H1 (cell line): ENCODE measurements at regions not wholly inside any gene's neighbourhood (a gene's known extent, or its start where the extent isn't known, plus 50 kb on each side); places are given as distances from the start of the nearest gene placed in this dataset.

Source experiments
- EP300 ChIP-seq, 2 experiments: IDR thresholded peaks; 1 replicate in 1 of 2; 2 replicates in 1 of 2; pipeline ENCODE4 v1.6.1; 2011 to 2012; ENCODE audit warnings: low read depth in 2 of 2, low read length in 2 of 2, mild to moderate bottlenecking in 2 of 2, borderline replicate concordance in 1 of 2, inconsistent platforms in 1 of 2, moderate library complexity in 1 of 2
- EZH2 ChIP-seq: fragments of 200-600 bp; sonication (generic); IDR thresholded peaks from 2 replicates; pipeline ENCODE4 v1.7.1; 2012; ENCODE audit warnings: low read depth, mild to moderate bottlenecking, moderate library complexity, low read length, inconsistent platforms; ENCODE audit not compliant: severe bottlenecking
- YY1 ChIP-seq: IDR thresholded peaks from 2 replicates; pipeline ENCODE4 v1.6.1; 2011; ENCODE audit warnings: low read depth, mild to moderate bottlenecking, low read length

GRCh38 chr10:132469197-132469884 lies 68.2 kb upstream of the INPP5A start (continued):
- TF ChIP-seq EZH2 (no peak), EP300 (IDR thresholded peaks at IDR 0.05; ENCODE audit: borderline replicate concordance in 1 of 2, low read depth in 2 of 2, low read length in 2 of 2) (no peak), YY1 (no peak)
